ENCODE measurements at regions not wholly inside any gene's neighbourhood (a gene's known extent, or its start where the extent isn't known, plus 50 kb on each side); places are given as distances from the start of the nearest gene placed in this dataset.

- TF ChIP-seq CTCF (IDR thresholded peaks at IDR 0.05) (no peak), ATF3 (CRISPR knock-in tag; conservative IDR thresholded peaks at IDR 0.05) (no peak), USF1 (CRISPR knock-in tag; IDR thresholded peaks at IDR 0.05) (no peak), CREB1 (CRISPR knock-in tag; IDR thresholded peaks at IDR 0.05) (no peak)
Measured at GRCh38 chr13:79051472-79051871, 354.6 kb downstream of the RBM26 start.
